ENCODE measurements at regions not wholly inside any gene's neighbourhood (a gene's known extent, or its start where the extent isn't known, plus 50 kb on each side); places are given as distances from the start of the nearest gene placed in this dataset.

DNA sequence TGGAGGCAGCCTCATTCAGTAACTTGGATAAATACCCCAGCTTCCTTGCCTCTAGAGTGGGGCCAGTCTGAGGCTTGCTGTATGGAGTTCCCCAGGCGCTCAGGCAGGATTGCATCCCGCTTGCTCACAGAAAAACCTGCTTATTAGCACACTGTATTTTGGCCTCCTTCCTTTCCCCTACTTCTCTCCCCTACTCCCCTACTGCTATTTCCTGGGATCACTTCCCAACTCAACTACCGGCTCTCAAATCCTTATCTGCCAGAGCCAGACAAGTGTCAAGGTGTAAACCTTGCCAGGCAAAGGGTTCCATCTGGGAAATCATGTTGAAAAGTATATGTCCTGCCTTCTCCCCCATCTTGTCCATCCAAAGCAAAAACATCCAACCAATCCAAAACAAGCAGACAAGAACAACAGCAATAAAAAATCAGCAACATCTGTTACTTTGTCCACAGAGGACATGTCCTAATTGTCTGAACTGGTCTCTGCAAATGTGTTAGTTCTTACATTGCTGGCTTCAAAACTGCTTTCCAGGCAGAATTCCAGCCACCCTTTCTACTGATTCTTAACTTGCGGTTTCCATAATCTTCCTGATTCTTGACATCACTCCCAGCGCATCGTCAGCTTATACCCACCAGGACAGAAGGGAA is 164.1 kb upstream of the SEMA6A start:
- ChIA-PET POLR2A (ENCODE audit: unreplicated experiment) (no interaction called here), CTCF (no interaction called here)
- Histone ChIP-seq H3K4me2 (no peak overlapping the region), H3K79me2 (ENCODE audit: low read depth) (no peaks in the 10 kb centered on the region), H4K20me1 (ENCODE audit: insufficient read depth) (no peaks in the 10 kb centered on the region), H3K27me3 (ENCODE audit: insufficient read depth, low read depth) (peaks cover 32% of the 10 kb centered on the region), H3K27ac (no peak overlapping the region), H2AFZ (no peak overlapping the region), H3K9me2 (ENCODE audit: insufficient read depth) (no peaks in the 10 kb centered on the region), H3K4me1 (replicated peaks; ENCODE audit: insufficient read depth) (no peaks in the 10 kb centered on the region), H3K4me3 (no peak overlapping the region), H3K36me3 (ENCODE audit: low read depth) (no peaks in the 10 kb centered on the region), H3F3A (ENCODE audit: insufficient read depth, low read depth) (no peaks in the 10 kb centered on the region), H3K9me3 (ENCODE audit: insufficient read depth, low read depth) (no peaks in the 10 kb centered on the region)
- no TSS peak for BruUV-seq (replicated peaks)
- TF ChIP-seq EZH2 (IDR thresholded peaks at IDR 0.05; ENCODE audit: low read depth) = no peak
- TF ChIP-seq, protein P1, sequence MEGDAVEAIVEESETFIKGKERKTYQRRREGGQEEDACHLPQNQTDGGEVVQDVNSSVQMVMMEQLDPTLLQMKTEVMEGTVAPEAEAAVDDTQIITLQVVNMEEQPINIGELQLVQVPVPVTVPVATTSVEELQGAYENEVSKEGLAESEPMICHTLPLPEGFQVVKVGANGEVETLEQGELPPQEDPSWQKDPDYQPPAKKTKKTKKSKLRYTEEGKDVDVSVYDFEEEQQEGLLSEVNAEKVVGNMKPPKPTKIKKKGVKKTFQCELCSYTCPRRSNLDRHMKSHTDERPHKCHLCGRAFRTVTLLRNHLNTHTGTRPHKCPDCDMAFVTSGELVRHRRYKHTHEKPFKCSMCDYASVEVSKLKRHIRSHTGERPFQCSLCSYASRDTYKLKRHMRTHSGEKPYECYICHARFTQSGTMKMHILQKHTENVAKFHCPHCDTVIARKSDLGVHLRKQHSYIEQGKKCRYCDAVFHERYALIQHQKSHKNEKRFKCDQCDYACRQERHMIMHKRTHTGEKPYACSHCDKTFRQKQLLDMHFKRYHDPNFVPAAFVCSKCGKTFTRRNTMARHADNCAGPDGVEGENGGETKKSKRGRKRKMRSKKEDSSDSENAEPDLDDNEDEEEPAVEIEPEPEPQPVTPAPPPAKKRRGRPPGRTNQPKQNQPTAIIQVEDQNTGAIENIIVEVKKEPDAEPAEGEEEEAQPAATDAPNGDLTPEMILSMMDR (conservative IDR thresholded peaks at IDR 0.05) = no peak
- DNase-seq = no peak
- intact Hi-C loops (cut with micrococcal nuclease; ENCODE audit: unreplicated experiment) = no loop called here

DNA sequence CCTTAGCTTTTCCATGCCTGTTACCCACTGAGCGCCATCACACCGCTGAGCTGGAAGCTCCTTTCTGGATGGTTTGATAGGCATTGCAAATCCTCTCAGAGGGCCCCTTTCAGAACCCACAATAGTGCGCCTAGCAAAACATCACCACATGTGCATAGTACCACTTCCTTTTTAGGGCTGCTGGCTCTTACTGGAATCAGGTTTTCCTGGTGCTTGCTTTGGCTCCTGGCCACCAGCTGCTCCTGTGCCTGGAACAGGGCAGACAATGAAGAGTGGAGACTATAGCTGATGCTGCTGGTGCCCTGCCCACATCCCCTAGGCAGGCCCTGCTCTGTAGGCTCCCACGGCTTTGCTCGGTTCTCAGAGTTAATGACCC is 163.6 kb upstream of the SEMA6A start:
- H3K4me1 ChIP-seq (replicated peaks; ENCODE audit: insufficient read depth) = no peaks in the 10 kb centered on the region
- H3K4me2 ChIP-seq = no peak overlapping the region
- no peaks in the 10 kb centered on the region for H3K79me2 ChIP-seq (ENCODE audit: low read depth)
- H3K9me3 ChIP-seq (ENCODE audit: insufficient read depth, low read depth) = no peaks in the 10 kb centered on the region
- H3K4me3 ChIP-seq = no peak overlapping the region
- DNase-seq = no peak
- intact Hi-C loops (cut with micrococcal nuclease; ENCODE audit: unreplicated experiment) = no loop called here
- TF ChIP-seq, protein P1 (conservative IDR thresholded peaks at IDR 0.05) = no peak
- no peak for TF ChIP-seq EZH2 (IDR thresholded peaks at IDR 0.05; ENCODE audit: low read depth)
- BruUV-seq (replicated peaks) = no TSS peak
- H3K27me3 ChIP-seq (ENCODE audit: insufficient read depth, low read depth) = peaks cover 37% of the 10 kb centered on the region
- POLR2A ChIA-PET (ENCODE audit: unreplicated experiment) = no interaction called here
- CTCF ChIA-PET = no interaction called here
- H3F3A ChIP-seq (ENCODE audit: insufficient read depth, low read depth) = no peaks in the 10 kb centered on the region
- no peaks in the 10 kb centered on the region for H3K9me2 ChIP-seq (ENCODE audit: insufficient read depth)
- no peaks in the 10 kb centered on the region for H4K20me1 ChIP-seq (ENCODE audit: insufficient read depth)
- H3K27ac ChIP-seq = no peak overlapping the region
- no peak overlapping the region for H2AFZ ChIP-seq
- H3K36me3 ChIP-seq (ENCODE audit: low read depth) = no peaks in the 10 kb centered on the region

DNA sequence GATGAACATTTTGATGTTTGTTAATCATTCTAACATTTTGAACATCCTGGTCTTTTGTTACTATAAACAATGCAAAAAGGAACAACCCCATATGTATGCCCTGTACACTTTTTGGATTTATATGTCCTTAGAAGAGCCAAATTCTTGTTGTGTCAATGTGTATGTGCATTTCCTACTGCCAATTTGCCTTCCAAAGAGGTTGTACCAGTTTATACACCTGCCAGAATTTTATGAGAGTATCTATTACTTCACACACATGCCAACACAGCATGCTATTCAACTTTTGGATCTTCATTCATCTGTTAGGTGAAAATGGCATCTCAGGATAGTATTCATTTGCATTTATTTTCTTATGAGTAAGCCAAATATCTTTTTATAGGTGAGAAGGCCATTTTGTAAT is 162.0 kb upstream of the SEMA6A start:
- no TSS peak for BruUV-seq (replicated peaks)
- Histone ChIP-seq H3K27ac (no peak overlapping the region), H3K4me2 (no peak overlapping the region), H3F3A (ENCODE audit: insufficient read depth, low read depth) (no peaks in the 10 kb centered on the region), H3K36me3 (ENCODE audit: low read depth) (no peaks in the 10 kb centered on the region), H3K9me2 (ENCODE audit: insufficient read depth) (no peaks in the 10 kb centered on the region), H3K4me3 (no peak overlapping the region), H4K20me1 (ENCODE audit: insufficient read depth) (no peaks in the 10 kb centered on the region), H3K9me3 (ENCODE audit: insufficient read depth, low read depth) (no peaks in the 10 kb centered on the region), H3K79me2 (ENCODE audit: low read depth) (no peaks in the 10 kb centered on the region), H2AFZ (no peak overlapping the region), H3K27me3 (ENCODE audit: insufficient read depth, low read depth) (peaks cover 37% of the 10 kb centered on the region), H3K4me1 (replicated peaks; ENCODE audit: insufficient read depth) (no peaks in the 10 kb centered on the region)
- POLR2A ChIA-PET (ENCODE audit: unreplicated experiment) = no interaction called here
- intact Hi-C loops (cut with micrococcal nuclease; ENCODE audit: unreplicated experiment) = no loop called here
- CTCF ChIA-PET = no interaction called here
- TF ChIP-seq, protein P1 (conservative IDR thresholded peaks at IDR 0.05) = no peak
- TF ChIP-seq EZH2 (IDR thresholded peaks at IDR 0.05; ENCODE audit: low read depth) = no peak
- no peak for DNase-seq
